Ovary (tissue), 7 donors: ENCODE measurements at regions not wholly inside any gene's neighbourhood (a gene's known extent, or its start where the extent isn't known, plus 50 kb on each side); places are given as distances from the start of the nearest gene placed in this dataset.

Source experiments
- DNase-seq, 5 donors: peaks; one replicate each; pipeline ENCODE4 v3.0.0-alpha.2; 2019 to 2020
- H3K27ac ChIP-seq, 2 donors: fragments of 200-600 bp; one replicate each; pipeline versions ENCODE4 v1.5.1 to v1.8.0; 2019 to 2022
- H3K27me3 ChIP-seq: fragments of 200-600 bp; one replicate; pipeline ENCODE4 v1.8.0; 2022
- H3K36me3 ChIP-seq: fragments of 200-600 bp; sonication (generic); one replicate; pipeline ENCODE4 v1.5.1; 2019
- H3K4me1 ChIP-seq: one replicate; pipeline ENCODE4 v1.8.1; 2013; ENCODE audit warnings: mild to moderate bottlenecking, moderate library complexity; ENCODE audit not compliant: insufficient read depth
- H3K4me3 ChIP-seq: fragments of 200-600 bp; sonication (generic); one replicate; pipeline ENCODE4 v1.5.1; 2017
- H3K9me3 ChIP-seq, 2 donors: fragments of 200-600 bp in 1 of 2; sonication (generic) in 1 of 2; one replicate each; pipeline versions ENCODE4 v1.5.1 to v1.8.1; 2013 to 2019; ENCODE audit warnings: mild to moderate bottlenecking in 1 of 2, moderate library complexity in 1 of 2
- EP300 ChIP-seq: sonication (generic); formaldehyde crosslinking; IDR thresholded peaks from one replicate; pipeline ENCODE4 v1.6.1; 2017; ENCODE audit warnings: antibody characterized with exemption
- POLR2A ChIP-seq: fragments of 450-650 bp; IDR thresholded peaks from one replicate; pipeline ENCODE4 v1.6.1; 2017; ENCODE audit warnings: antibody characterized with exemption, mild to moderate bottlenecking, moderate library complexity
- WGBS, 3 donors: extraction: QIAGEN DNeasy Blood & Tissue Kit in 1 of 3; methylation state at CpG; one replicate each; pipeline versions ENCODE4 v1.1.5 to v1.1.7; 2013 to 2017; 5-methylcytosine and 5-hydroxymethylcytosine counted together
- intact Hi-C, 4 donors: fragments of 100-400 bp; cut with DNase I; formaldehyde crosslinking; loops; one replicate each; pipeline versions ENCODE4 v1.11.0 to v1.15.1; 2022 to 2023
- TF ChIP-seq, protein P1 (sequence below), 3 donors: fragments of 450-650 bp in 2 of 3; fragments of 200-600 bp in 1 of 3; IDR thresholded peaks; one replicate each; pipeline versions ENCODE4 v1.5.1 to v1.8.0; 2016 to 2022; ENCODE audit warnings: antibody characterized with exemption in 3 of 3, mild to moderate bottlenecking in 1 of 3
- donor health status: DM: no; HTN: no; CAD: no; lungs with moderate emphysema.
- donor health status: DM: no; HTN: no; CAD: no.
- donor health status: Bipolar disorder and iron deficiency.
- donor health status: DM: no; HTN: no; CAD: no.
- donor health status: DM: yes; HTN: yes; CAD: no.

- no peaks in the 10 kb centered on the region for H3K27me3 ChIP-seq
- 83 to 90% (median 88%) methylated on average over 2 of the region's 2 CpGs for WGBS, 3 donors
- intact Hi-C loops: no loop called here
- H3K27ac ChIP-seq: no peak overlapping the region
- H3K36me3 ChIP-seq: no peaks in the 10 kb centered on the region
- no peaks in the 10 kb centered on the region for H3K4me1 ChIP-seq
- DNase-seq: no peak
- no peak overlapping the region for H3K4me3 ChIP-seq
- no peaks in the 10 kb centered on the region for H3K9me3 ChIP-seq
- TF ChIP-seq, protein P1, sequence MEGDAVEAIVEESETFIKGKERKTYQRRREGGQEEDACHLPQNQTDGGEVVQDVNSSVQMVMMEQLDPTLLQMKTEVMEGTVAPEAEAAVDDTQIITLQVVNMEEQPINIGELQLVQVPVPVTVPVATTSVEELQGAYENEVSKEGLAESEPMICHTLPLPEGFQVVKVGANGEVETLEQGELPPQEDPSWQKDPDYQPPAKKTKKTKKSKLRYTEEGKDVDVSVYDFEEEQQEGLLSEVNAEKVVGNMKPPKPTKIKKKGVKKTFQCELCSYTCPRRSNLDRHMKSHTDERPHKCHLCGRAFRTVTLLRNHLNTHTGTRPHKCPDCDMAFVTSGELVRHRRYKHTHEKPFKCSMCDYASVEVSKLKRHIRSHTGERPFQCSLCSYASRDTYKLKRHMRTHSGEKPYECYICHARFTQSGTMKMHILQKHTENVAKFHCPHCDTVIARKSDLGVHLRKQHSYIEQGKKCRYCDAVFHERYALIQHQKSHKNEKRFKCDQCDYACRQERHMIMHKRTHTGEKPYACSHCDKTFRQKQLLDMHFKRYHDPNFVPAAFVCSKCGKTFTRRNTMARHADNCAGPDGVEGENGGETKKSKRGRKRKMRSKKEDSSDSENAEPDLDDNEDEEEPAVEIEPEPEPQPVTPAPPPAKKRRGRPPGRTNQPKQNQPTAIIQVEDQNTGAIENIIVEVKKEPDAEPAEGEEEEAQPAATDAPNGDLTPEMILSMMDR (IDR thresholded peaks at IDR 0.05): no peak
- TF ChIP-seq POLR2A: no peak
- TF ChIP-seq EP300: no peak
Measured at GRCh38 chr6:144883915-144884314, 598.8 kb downstream of the UTRN start.

- no peaks in the 10 kb centered on the region for H3K9me3 ChIP-seq
- no peak overlapping the region for H3K4me3 ChIP-seq
- intact Hi-C loops: loop anchor here in 1 of 4 donors (5.0 kb wide), 1 partner anchor 1181 kb away; no protein-coding TSS in a partner anchor
- no peaks in the 10 kb centered on the region for H3K36me3 ChIP-seq
- no peak for DNase-seq
- H3K27ac ChIP-seq: no peak overlapping the region
- no peaks in the 10 kb centered on the region for H3K4me1 ChIP-seq
- no peaks in the 10 kb centered on the region for H3K27me3 ChIP-seq
- WGBS, 3 donors: 82 to 87% (median 83%) methylated on average over 3 of the region's 3 CpGs
- TF ChIP-seq EP300: no peak
- TF ChIP-seq, protein P1 (IDR thresholded peaks at IDR 0.05): no peak
Measured at GRCh38 chr6:144885817-144886216, 600.7 kb downstream of the UTRN start.

- Histone ChIP-seq H3K27ac (no peak overlapping the region), H3K4me1 (no peaks in the 10 kb centered on the region), H3K36me3 (no peaks in the 10 kb centered on the region), H3K27me3 (no peaks in the 10 kb centered on the region), H3K4me3 (no peak overlapping the region), H3K9me3 (no peaks in the 10 kb centered on the region)
- intact Hi-C loops: loop anchor here in 1 of 4 donors (5.0 kb wide), 1 partner anchor 1181 kb away; no protein-coding TSS in a partner anchor
- TF ChIP-seq, protein P1 (IDR thresholded peaks at IDR 0.05): no peak
- TF ChIP-seq EP300 (no peak), POLR2A (no peak)
- DNase-seq: no peak
- WGBS, 3 donors: 21 to 37% (median 31%) methylated on average over 1 of the region's 1 CpG
Measured at GRCh38 chr6:144886682-144887081, 601.5 kb downstream of the UTRN start.

DNA sequence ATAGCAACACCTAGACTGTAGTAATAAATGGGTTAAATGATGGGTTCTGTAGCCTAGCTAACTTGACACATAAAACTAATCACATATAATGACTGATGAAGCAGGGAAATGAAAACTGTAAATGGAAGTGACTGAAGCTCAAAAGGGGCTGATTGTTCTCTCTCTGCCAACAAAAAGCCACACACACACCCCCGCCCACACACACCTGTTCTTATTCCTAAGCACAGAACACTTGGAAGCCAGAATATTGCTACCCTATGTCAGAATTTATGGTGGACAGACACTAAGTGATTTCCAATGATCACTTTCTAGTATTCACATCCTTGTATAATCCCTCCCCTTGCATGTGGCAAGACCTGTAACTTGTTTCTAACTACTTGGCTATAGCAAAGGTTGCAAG lies 603.5 kb downstream of the UTRN start:
- intact Hi-C loops: loop anchor here in 1 of 4 donors (5.0 kb wide), 1 partner anchor 1179 kb away; no protein-coding TSS in a partner anchor
- 40 to 93% (median 84%) methylated on average over 1 of the region's 1 CpG for WGBS, 3 donors
- no peaks in the 10 kb centered on the region for H3K36me3 ChIP-seq
- TF ChIP-seq POLR2A (no peak), EP300 (no peak)
- TF ChIP-seq, protein P1 (IDR thresholded peaks at IDR 0.05): no peak
- no peak for DNase-seq
- no peak overlapping the region for H3K4me3 ChIP-seq
- H3K27ac ChIP-seq: no peak overlapping the region
- H3K27me3 ChIP-seq: no peaks in the 10 kb centered on the region
- H3K9me3 ChIP-seq: no peaks in the 10 kb centered on the region
- no peaks in the 10 kb centered on the region for H3K4me1 ChIP-seq
